WERI-Rb-1 (cell line): ENCODE measurements at regions not wholly inside any gene's neighbourhood (a gene's known extent, or its start where the extent isn't known, plus 50 kb on each side); places are given as distances from the start of the nearest gene placed in this dataset.

ENCODE experiments used
- DNase-seq: peaks from one replicate; pipeline ENCODE4 v3.0.0-alpha.2; 2020
- H3K27ac ChIP-seq: fragments of 250-450 bp; sonication (Bioruptor Pico); 2 replicates; pipeline ENCODE4 v1.5.1; 2020; ENCODE audit warnings: mild to moderate bottlenecking, moderate library complexity
- H3K27me3 ChIP-seq: fragments of 250-450 bp; sonication (Bioruptor Pico); 2 replicates; pipeline ENCODE4 v1.5.1; 2021; ENCODE audit warnings: mild to moderate bottlenecking, low read depth, moderate library complexity; ENCODE audit not compliant: insufficient read depth, severe bottlenecking
- H3K36me3 ChIP-seq: fragments of 250-450 bp; sonication (Bioruptor Pico); 2 replicates; pipeline ENCODE4 v1.5.1; 2020; ENCODE audit warnings: mild to moderate bottlenecking, moderate library complexity
- H3K4me3 ChIP-seq: 2 replicates; pipeline ENCODE4 v1.5.1; 2011; ENCODE audit warnings: low read depth, mild to moderate bottlenecking, control low read depth, low read length
- H3K9me3 ChIP-seq: fragments of 250-450 bp; sonication (Bioruptor Pico); 2 replicates; pipeline ENCODE4 v1.5.1; 2021; ENCODE audit warnings: mild to moderate bottlenecking, moderate library complexity; ENCODE audit not compliant: severe bottlenecking
- TF ChIP-seq, protein P1 (sequence below): IDR thresholded peaks from 2 replicates; pipeline ENCODE4 v1.5.1; 2011; ENCODE audit warnings: low read depth, mild to moderate bottlenecking, control low read depth, inconsistent platforms, low read length

DNA sequence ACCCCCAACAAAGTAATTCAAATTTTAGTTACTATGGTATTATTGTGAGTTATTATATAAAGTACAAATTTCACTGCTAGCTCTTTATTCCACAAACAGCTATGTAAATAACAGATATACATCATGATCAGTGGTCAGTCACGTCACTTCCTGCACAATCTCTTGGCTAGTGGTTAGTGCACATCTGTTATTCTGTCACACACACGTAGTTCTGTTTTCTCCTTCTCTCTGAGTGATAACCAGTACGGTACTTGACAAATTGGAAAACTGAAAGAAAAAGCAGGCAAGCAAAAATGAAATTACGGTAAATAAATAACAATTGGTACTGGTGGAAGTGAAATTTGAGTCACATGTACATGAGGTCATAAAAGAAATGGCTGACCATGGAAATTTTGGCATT lies 728.7 kb downstream of the CCDC85A start:
- Histone ChIP-seq H3K27ac (no peak overlapping the region), H3K4me3 (no peak overlapping the region), H3K27me3 (no peaks in the 10 kb centered on the region), H3K36me3 (no peaks in the 10 kb centered on the region), H3K9me3 (no peaks in the 10 kb centered on the region)
- DNase-seq, result no peak
- TF ChIP-seq, protein P1, sequence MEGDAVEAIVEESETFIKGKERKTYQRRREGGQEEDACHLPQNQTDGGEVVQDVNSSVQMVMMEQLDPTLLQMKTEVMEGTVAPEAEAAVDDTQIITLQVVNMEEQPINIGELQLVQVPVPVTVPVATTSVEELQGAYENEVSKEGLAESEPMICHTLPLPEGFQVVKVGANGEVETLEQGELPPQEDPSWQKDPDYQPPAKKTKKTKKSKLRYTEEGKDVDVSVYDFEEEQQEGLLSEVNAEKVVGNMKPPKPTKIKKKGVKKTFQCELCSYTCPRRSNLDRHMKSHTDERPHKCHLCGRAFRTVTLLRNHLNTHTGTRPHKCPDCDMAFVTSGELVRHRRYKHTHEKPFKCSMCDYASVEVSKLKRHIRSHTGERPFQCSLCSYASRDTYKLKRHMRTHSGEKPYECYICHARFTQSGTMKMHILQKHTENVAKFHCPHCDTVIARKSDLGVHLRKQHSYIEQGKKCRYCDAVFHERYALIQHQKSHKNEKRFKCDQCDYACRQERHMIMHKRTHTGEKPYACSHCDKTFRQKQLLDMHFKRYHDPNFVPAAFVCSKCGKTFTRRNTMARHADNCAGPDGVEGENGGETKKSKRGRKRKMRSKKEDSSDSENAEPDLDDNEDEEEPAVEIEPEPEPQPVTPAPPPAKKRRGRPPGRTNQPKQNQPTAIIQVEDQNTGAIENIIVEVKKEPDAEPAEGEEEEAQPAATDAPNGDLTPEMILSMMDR, result no peak

DNA sequence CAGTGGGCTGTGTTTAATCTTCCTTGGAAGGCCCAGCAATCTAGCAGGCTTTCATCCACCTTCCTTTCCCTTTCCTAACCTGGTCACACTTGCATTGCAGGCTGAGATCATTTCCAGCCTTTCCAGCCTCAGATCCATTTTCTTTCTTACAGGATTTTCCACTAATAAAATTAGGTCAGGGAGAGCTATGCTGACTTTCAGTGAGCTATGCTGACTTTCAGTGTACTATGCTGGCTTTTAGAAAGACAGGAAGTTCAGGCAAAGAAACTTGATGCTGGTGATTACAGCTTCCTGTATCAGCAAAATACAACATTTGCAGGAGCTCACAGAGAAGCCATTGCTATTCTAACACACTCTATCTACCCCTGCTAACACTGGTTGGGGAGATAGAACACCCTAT lies 735.0 kb downstream of the CCDC85A start:
- TF ChIP-seq, protein P1, result no peak
- H3K27ac ChIP-seq, result no peak overlapping the region
- DNase-seq, result no peak
- H3K4me3 ChIP-seq, result no peak overlapping the region
- no peaks in the 10 kb centered on the region for H3K9me3 ChIP-seq
- H3K27me3 ChIP-seq, result no peaks in the 10 kb centered on the region
- no peaks in the 10 kb centered on the region for H3K36me3 ChIP-seq

DNA sequence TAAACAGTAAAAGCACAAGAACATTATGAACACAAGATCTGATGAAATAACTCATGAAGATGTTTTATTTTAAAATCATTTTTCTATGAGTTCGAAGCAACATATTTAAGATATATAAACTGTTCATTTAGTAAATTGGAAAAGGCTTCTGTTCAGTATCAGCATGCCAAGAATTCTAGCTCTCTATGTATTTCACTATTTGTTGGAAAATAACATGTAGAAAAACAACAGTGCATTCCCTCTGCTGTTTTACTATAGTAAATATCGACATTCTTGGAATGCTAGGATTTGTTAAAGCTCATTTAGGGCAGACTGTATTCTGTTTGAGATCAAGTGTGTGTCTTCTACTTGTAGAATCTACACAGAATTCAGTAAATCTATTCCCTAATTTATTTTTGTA lies 750.2 kb downstream of the CCDC85A start:
- TF ChIP-seq, protein P1, result no peak
- no peaks in the 10 kb centered on the region for H3K36me3 ChIP-seq
- H3K4me3 ChIP-seq, result no peak overlapping the region
- no peaks in the 10 kb centered on the region for H3K9me3 ChIP-seq
- DNase-seq, result no peak
- H3K27me3 ChIP-seq, result peaks cover 5% of the 10 kb centered on the region
- no peak overlapping the region for H3K27ac ChIP-seq

DNA sequence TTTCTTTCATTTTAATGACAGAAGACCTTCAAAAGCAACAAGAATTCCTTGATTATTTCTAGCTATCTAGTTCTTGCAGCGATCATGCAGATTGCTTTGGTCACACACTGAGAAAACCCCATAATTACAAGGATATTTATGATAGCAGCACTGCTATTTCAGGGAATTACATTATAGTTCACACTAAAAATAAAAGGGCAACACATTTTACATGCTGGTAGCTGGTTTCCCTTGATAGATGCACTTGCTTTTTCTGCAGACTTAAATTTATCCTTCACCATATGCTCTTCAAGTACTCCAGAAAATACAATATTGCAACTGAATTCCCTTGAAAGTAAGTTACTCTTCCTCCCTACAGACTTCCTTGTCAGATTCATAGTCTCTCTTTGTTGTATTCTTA lies 751.1 kb downstream of the CCDC85A start:
- Histone ChIP-seq H3K4me3 (no peak overlapping the region), H3K27me3 (peaks cover 6% of the 10 kb centered on the region), H3K36me3 (no peaks in the 10 kb centered on the region), H3K27ac (no peak overlapping the region), H3K9me3 (no peaks in the 10 kb centered on the region)
- TF ChIP-seq, protein P1, result no peak
- no peak for DNase-seq

DNA sequence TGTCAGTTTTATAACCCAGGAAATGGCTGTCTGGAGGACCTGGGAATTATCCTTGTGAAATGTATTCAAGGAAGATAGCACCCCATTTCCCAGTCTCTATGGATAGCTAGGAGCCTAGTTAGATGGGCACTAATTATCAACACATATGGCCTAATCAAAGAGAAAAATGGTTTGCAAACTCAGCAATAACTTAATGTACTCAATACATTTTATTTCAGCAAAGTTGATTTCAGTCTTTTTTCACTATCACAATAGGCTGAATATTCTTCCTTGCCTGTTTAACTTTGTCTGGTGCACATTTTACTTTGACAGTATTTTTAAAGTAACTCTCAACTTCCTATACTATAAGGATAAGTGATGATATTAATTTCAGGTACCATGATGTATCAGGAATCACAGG lies 756.3 kb downstream of the CCDC85A start:
- Histone ChIP-seq H3K9me3 (no peaks in the 10 kb centered on the region), H3K36me3 (no peaks in the 10 kb centered on the region), H3K4me3 (no peak overlapping the region), H3K27me3 (peaks cover 5% of the 10 kb centered on the region), H3K27ac (no peak overlapping the region)
- DNase-seq, result no peak
- TF ChIP-seq, protein P1, result no peak

DNA sequence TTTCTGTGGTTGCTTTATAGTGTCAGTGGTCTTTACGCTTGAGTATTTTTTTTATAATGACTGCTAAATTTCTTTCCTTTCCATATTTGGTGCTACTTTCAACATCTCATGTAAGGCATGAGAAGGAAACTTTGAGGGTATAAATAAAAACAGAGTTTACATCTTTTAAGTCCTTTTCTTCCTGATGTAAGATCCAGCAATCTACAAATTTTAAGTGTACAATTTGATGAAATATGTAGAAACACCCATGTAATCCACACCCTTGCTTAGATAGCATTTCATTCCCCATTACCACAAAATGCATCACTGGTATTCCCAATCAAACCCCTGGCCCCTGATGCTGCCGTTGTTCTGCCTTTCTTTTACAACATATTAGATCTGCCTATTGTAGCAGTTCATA lies 769.1 kb downstream of the CCDC85A start:
- Histone ChIP-seq H3K9me3 (no peaks in the 10 kb centered on the region), H3K27ac (no peak overlapping the region), H3K36me3 (no peaks in the 10 kb centered on the region), H3K4me3 (no peak overlapping the region), H3K27me3 (no peaks in the 10 kb centered on the region)
- DNase-seq, result no peak
- TF ChIP-seq, protein P1, result no peak
